ENCODE measurements at regions not wholly inside any gene's neighbourhood (a gene's known extent, or its start where the extent isn't known, plus 50 kb on each side); places are given as distances from the start of the nearest gene placed in this dataset.

DNA sequence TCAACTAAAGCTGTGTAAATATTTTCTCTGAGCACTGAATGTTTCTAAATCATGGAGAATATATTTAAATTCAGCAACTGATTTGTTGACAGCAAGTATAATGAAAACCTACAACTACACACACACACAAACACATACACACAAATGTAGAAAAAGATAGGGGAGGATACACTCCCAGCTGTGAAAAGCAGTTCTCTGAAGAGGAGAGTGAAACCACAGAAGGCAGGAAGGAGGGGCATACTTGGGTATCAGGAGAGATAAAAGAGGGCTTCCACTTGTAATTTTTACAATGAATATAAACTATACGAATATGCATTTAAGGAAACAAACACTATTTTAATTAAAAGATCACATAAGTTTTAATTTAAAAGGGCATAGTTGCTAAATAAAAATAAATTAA, 227.8 kb upstream of the SLC24A2 start:
- TF ChIP-seq CTCF (IDR thresholded peaks at IDR 0.05) (no peak), ZFX (IDR thresholded peaks at IDR 0.05; ENCODE audit: borderline replicate concordance) (no peak)

GRCh38 chr9:20015427-20015931, 226.6 kb upstream of the SLC24A2 start:
- TF ChIP-seq ZFX (IDR thresholded peaks at IDR 0.05; ENCODE audit: borderline replicate concordance) = no peak
- no peak for TF ChIP-seq CTCF (IDR thresholded peaks at IDR 0.05)
- no peak overlapping the region for H3K27ac ChIP-seq

More for the DNA sequence above, 227.8 kb upstream of the SLC24A2 start:
- H3K27ac ChIP-seq = no peak overlapping the region

GRCh38 chr9:20014168-20014567, 225.3 kb upstream of the SLC24A2 start:
- H3K27ac ChIP-seq = no peak overlapping the region
- TF ChIP-seq CTCF (IDR thresholded peaks at IDR 0.05) (no peak), ZFX (IDR thresholded peaks at IDR 0.05; ENCODE audit: borderline replicate concordance) (no peak)

GRCh38 chr9:20012232-20012631, 223.4 kb upstream of the SLC24A2 start:
- no peak overlapping the region for H3K27ac ChIP-seq
- no peak for TF ChIP-seq ZFX (IDR thresholded peaks at IDR 0.05; ENCODE audit: borderline replicate concordance)
- no peak for TF ChIP-seq CTCF (IDR thresholded peaks at IDR 0.05)

GRCh38 chr9:20009606-20010005, 220.8 kb upstream of the SLC24A2 start:
- no peak overlapping the region for H3K27ac ChIP-seq
- TF ChIP-seq CTCF (IDR thresholded peaks at IDR 0.05) = no peak

- H3K27ac ChIP-seq = no peak overlapping the region
- TF ChIP-seq CTCF (IDR thresholded peaks at IDR 0.05) = no peak
- no peak for TF ChIP-seq ZFX (IDR thresholded peaks at IDR 0.05; ENCODE audit: borderline replicate concordance)
Observed at GRCh38 chr9:20002011-20002410, 213.2 kb upstream of the SLC24A2 start.

DNA sequence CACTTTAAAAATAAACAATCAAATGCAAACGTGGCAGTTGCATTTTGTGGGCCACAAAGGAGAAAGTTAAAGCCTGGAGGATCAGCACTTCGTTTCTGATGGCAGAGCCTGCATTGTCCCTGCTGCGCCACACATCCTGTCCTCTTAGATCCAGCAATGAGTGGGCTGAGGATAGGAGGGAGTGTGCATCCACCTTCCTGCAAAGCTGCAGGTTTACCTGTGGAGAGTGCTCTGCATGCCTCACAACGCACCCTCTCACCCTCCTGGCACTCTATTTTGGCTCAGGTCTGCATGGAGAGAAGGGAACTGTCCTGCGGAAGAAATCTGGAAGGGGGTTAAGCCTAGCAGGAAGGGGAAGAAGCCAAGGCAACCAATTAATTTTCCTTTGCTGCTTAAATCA, 212.2 kb upstream of the SLC24A2 start:
- no peak overlapping the region for H3K27ac ChIP-seq
- no peak for TF ChIP-seq ZFX (IDR thresholded peaks at IDR 0.05; ENCODE audit: borderline replicate concordance)
- no peak for TF ChIP-seq CTCF (IDR thresholded peaks at IDR 0.05)

All from 22Rv1 (cell line).